ENCODE measurements at regions not wholly inside any gene's neighbourhood (a gene's known extent, or its start where the extent isn't known, plus 50 kb on each side); places are given as distances from the start of the nearest gene placed in this dataset.

- intact Hi-C loops (cut with DNase I, micrococcal nuclease): no loop called here
- CTCF ChIA-PET: no interaction called here
- no peak overlapping the region for H3K27ac Mint-ChIP-seq
- Histone ChIP-seq H3K4me1 (ENCODE audit: insufficient read depth, low read length) (no peaks in the 10 kb centered on the region), H3K4me3 (ENCODE audit: low read length) (no peak overlapping the region), H3K27me3 (ENCODE audit: control insufficient read depth in 1 of 2, insufficient read depth in 2 of 2, low read length in 2 of 2) (no peaks in the 10 kb centered on the region), H3K27ac (ENCODE audit: low read depth in 1 of 2, low read length in 2 of 2) (no peak overlapping the region), H3K9me3 (ENCODE audit: control insufficient read depth in 1 of 2, insufficient read depth in 1 of 2, low read length in 2 of 2) (peaks cover 0 to 3% of the 10 kb centered on the region in 2 experiments), H3K36me3 (ENCODE audit: insufficient read depth, low read length) (no peaks in the 10 kb centered on the region)
- TF ChIP-seq, protein P1, sequence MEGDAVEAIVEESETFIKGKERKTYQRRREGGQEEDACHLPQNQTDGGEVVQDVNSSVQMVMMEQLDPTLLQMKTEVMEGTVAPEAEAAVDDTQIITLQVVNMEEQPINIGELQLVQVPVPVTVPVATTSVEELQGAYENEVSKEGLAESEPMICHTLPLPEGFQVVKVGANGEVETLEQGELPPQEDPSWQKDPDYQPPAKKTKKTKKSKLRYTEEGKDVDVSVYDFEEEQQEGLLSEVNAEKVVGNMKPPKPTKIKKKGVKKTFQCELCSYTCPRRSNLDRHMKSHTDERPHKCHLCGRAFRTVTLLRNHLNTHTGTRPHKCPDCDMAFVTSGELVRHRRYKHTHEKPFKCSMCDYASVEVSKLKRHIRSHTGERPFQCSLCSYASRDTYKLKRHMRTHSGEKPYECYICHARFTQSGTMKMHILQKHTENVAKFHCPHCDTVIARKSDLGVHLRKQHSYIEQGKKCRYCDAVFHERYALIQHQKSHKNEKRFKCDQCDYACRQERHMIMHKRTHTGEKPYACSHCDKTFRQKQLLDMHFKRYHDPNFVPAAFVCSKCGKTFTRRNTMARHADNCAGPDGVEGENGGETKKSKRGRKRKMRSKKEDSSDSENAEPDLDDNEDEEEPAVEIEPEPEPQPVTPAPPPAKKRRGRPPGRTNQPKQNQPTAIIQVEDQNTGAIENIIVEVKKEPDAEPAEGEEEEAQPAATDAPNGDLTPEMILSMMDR (IDR thresholded peaks at IDR 0.05): no peak
- no peak overlapping the region for H3K4me3 Mint-ChIP-seq
- ATAC-seq (ENCODE audit: poor library complexity) (no peak), DNase-seq (no peak)
- POLR2A ChIA-PET: no interaction called here
- no peaks in the 10 kb centered on the region for H3K36me3 Mint-ChIP-seq (ENCODE audit: low read depth)
- H3K4me1 Mint-ChIP-seq (ENCODE audit: low read depth): no peaks in the 10 kb centered on the region
- H3K27me3 Mint-ChIP-seq: no peaks in the 10 kb centered on the region
- H3K9me3 Mint-ChIP-seq: no peaks in the 10 kb centered on the region
Measured at GRCh38 chr7:145151676-145152075, 315.8 kb upstream of the TPK1 start.

- no peaks in the 10 kb centered on the region for H3K4me1 Mint-ChIP-seq (ENCODE audit: low read depth)
- intact Hi-C loops (cut with DNase I, micrococcal nuclease): no loop called here
Measured at GRCh38 chr7:145147865-145148264, 312.0 kb upstream of the TPK1 start.

GRCh38 chr7:145143685-145144084 is 307.8 kb upstream of the TPK1 start:
- Mint-ChIP-seq H3K9me3 (no peaks in the 10 kb centered on the region), H3K36me3 (ENCODE audit: low read depth) (no peaks in the 10 kb centered on the region), H3K4me1 (ENCODE audit: low read depth) (no peaks in the 10 kb centered on the region), H3K27me3 (no peaks in the 10 kb centered on the region), H3K27ac (no peak overlapping the region), H3K4me3 (no peak overlapping the region)
- POLR2A ChIA-PET: no interaction called here
- intact Hi-C loops (cut with DNase I, micrococcal nuclease): no loop called here
- ATAC-seq (ENCODE audit: poor library complexity) (no peak), DNase-seq (no peak)
- Histone ChIP-seq H3K9me3 (ENCODE audit: control insufficient read depth in 1 of 2, insufficient read depth in 1 of 2, low read length in 2 of 2) (peaks cover 0 to 4% of the 10 kb centered on the region in 2 experiments), H3K27ac (ENCODE audit: low read depth in 1 of 2, low read length in 2 of 2) (no peak overlapping the region), H3K36me3 (ENCODE audit: insufficient read depth, low read length) (no peaks in the 10 kb centered on the region), H3K4me1 (ENCODE audit: insufficient read depth, low read length) (no peaks in the 10 kb centered on the region), H3K27me3 (ENCODE audit: control insufficient read depth in 1 of 2, insufficient read depth in 2 of 2, low read length in 2 of 2) (no peaks in the 10 kb centered on the region), H3K4me3 (ENCODE audit: low read length) (no peak overlapping the region)
- TF ChIP-seq, protein P1 (IDR thresholded peaks at IDR 0.05): no peak
- CTCF ChIA-PET: no interaction called here

More at GRCh38 chr7:145147865-145148264, 312.0 kb upstream of the TPK1 start:
- no peak overlapping the region for H3K4me3 Mint-ChIP-seq
- Histone ChIP-seq H3K36me3 (ENCODE audit: insufficient read depth, low read length) (no peaks in the 10 kb centered on the region), H3K4me1 (ENCODE audit: insufficient read depth, low read length) (no peaks in the 10 kb centered on the region), H3K27me3 (ENCODE audit: control insufficient read depth in 1 of 2, insufficient read depth in 2 of 2, low read length in 2 of 2) (no peaks in the 10 kb centered on the region), H3K4me3 (ENCODE audit: low read length) (no peak overlapping the region), H3K9me3 (ENCODE audit: control insufficient read depth in 1 of 2, insufficient read depth in 1 of 2, low read length in 2 of 2) (peaks cover 0 to 3% of the 10 kb centered on the region in 2 experiments), H3K27ac (ENCODE audit: low read depth in 1 of 2, low read length in 2 of 2) (no peak overlapping the region)
- POLR2A ChIA-PET: no interaction called here
- H3K36me3 Mint-ChIP-seq (ENCODE audit: low read depth): no peaks in the 10 kb centered on the region
- CTCF ChIA-PET: no interaction called here
- H3K9me3 Mint-ChIP-seq: no peaks in the 10 kb centered on the region
- DNase-seq (no peak), ATAC-seq (ENCODE audit: poor library complexity) (no peak)
- TF ChIP-seq, protein P1 (IDR thresholded peaks at IDR 0.05): no peak
- no peaks in the 10 kb centered on the region for H3K27me3 Mint-ChIP-seq
- H3K27ac Mint-ChIP-seq: no peak overlapping the region
